ENCODE measurements at regions not wholly inside any gene's neighbourhood (a gene's known extent, or its start where the extent isn't known, plus 50 kb on each side); places are given as distances from the start of the nearest gene placed in this dataset.

DNA sequence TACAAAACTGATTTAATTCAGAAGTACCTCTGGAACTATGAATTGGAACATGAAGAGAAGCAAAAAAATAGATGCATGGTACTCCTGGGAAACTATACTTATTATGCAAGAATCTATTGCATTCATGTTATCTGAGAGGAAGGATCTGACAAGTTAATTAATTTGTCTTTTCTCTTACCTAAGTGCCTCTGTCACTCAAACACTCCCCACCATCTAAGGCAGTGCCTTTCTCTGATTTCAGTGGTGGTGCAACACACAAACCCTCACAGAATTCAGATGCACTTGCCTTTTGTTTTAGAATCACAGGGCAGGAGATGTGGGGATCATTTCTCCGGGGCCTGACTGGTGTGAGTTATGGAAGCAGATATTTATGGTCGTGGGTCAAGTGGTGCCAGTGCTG lies 52.5 kb upstream of the C9orf72 start:
- 55 to 64% methylated on average over 2 of the region's 2 CpGs for WGBS, 2 donors
- intact Hi-C loops (cut with DNase I; ENCODE audit: low total_unique reads): no loop called here
- Histone ChIP-seq H3K9me3 (no peaks in the 10 kb centered on the region), H3K27me3 (no peaks in the 10 kb centered on the region), H3K4me1 (no peaks in the 10 kb centered on the region), H3K36me3 (ENCODE audit: low read depth, missing control alignments) (no peaks in the 10 kb centered on the region), H3K27ac (no peak overlapping the region), H3K4me3 (no peak overlapping the region)
- TF ChIP-seq POLR2A (IDR thresholded peaks at IDR 0.05): no peak
- TF ChIP-seq, protein P1, sequence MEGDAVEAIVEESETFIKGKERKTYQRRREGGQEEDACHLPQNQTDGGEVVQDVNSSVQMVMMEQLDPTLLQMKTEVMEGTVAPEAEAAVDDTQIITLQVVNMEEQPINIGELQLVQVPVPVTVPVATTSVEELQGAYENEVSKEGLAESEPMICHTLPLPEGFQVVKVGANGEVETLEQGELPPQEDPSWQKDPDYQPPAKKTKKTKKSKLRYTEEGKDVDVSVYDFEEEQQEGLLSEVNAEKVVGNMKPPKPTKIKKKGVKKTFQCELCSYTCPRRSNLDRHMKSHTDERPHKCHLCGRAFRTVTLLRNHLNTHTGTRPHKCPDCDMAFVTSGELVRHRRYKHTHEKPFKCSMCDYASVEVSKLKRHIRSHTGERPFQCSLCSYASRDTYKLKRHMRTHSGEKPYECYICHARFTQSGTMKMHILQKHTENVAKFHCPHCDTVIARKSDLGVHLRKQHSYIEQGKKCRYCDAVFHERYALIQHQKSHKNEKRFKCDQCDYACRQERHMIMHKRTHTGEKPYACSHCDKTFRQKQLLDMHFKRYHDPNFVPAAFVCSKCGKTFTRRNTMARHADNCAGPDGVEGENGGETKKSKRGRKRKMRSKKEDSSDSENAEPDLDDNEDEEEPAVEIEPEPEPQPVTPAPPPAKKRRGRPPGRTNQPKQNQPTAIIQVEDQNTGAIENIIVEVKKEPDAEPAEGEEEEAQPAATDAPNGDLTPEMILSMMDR (IDR thresholded peaks at IDR 0.05): no peak
- no peak for DNase-seq

DNA sequence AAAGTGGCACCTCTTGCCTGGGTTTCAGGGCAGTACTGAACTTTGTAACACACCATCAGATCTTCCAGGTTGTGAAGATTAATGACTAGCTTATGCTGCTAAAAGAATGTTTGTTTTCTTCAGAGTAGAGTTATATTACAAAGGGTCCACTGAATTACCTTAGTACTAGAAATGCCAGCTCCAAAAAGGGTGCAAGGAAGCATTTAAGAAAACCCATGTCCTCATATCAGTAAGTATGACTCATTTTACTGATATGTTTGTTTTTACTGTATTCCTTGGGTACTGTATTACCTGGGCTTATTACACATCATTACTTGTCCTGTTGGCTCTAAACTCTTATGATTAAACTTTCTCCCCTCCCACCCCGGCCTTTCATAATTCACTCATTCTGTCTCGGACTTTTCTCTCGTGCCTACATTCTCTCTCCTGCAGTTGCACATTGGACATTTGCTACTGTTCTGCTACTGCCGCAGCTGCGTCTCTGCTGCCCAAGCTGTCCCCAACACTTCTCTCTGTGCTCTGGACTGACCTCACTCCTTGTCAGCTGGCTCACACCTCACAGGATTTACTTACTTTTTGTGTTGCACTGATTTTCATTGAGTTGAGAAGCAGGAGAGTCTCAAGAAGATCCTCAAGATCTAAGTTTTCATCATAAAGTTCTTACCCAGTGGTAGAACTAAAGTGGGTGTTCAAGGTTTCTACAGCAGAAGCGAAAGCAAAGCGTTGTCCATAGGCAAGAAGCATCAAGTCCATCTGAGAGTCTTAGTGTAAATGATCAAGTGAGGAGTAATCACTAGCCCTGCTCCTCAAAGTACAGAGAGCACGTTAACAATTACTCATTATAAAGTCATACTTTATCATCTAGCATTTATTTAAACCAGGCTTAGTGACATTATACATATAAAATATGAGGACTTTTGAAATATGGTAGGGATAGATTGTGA lies 53.2 kb upstream of the C9orf72 start:
- WGBS, 2 donors: 69 to 70% methylated on average over 8 of the region's 8 CpGs
- H3K9me3 ChIP-seq: no peaks in the 10 kb centered on the region
- intact Hi-C loops (cut with DNase I; ENCODE audit: low total_unique reads): no loop called here
- DNase-seq: no peak
- no peak overlapping the region for H3K4me3 ChIP-seq
- H3K36me3 ChIP-seq (ENCODE audit: low read depth, missing control alignments): no peaks in the 10 kb centered on the region
- no peaks in the 10 kb centered on the region for H3K4me1 ChIP-seq
- H3K27ac ChIP-seq: no peak overlapping the region
- no peaks in the 10 kb centered on the region for H3K27me3 ChIP-seq
- TF ChIP-seq, protein P1 (IDR thresholded peaks at IDR 0.05): no peak
- TF ChIP-seq POLR2A (IDR thresholded peaks at IDR 0.05): no peak

DNA sequence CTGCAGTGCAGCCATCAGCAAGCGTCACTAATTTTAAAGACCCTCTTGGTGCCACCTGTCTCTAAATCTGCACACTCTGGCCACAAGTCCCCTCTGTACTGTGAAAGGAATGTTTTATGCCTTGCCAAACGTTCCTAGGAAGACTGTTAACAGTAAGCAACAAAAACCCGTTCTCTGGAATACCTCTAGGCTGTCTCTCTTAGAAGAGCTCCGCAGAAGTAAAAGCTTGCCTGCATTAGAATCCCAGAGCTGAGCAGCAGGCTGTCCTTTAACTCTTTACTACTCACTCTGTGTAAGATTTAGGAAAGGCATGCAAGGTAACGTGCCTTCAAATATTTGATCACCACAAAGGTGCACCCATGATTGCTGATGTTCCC lies 53.9 kb upstream of the C9orf72 start:
- Histone ChIP-seq H3K4me3 (no peak overlapping the region), H3K9me3 (no peaks in the 10 kb centered on the region), H3K27me3 (no peaks in the 10 kb centered on the region), H3K27ac (no peak overlapping the region), H3K4me1 (no peaks in the 10 kb centered on the region), H3K36me3 (ENCODE audit: low read depth, missing control alignments) (no peaks in the 10 kb centered on the region)
- WGBS, 2 donors: 44 to 45% methylated on average over 5 of the region's 5 CpGs
- intact Hi-C loops (cut with DNase I; ENCODE audit: low total_unique reads): no loop called here
- no peak for TF ChIP-seq POLR2A (IDR thresholded peaks at IDR 0.05)
- TF ChIP-seq, protein P1 (IDR thresholded peaks at IDR 0.05): no peak
- no peak for DNase-seq

DNA sequence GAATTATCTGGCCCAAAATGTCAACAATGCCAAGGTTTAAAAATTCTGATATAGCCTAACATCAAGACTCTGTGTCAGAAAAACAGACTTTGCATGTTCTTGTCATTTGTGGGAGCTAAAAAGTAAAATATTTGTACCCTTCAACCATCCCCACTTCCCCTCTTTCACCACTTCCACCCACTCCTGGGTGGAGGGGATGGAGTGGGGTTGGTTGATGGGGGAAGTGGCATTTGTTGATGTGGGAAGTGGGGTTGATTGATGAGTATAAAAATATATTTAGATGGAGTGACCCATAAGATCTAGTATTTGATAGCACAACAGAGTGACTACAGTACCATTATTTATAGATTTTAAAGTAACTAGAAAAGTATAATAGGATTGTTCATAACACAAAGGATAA lies 55.0 kb upstream of the C9orf72 start:
- H3K9me3 ChIP-seq: no peaks in the 10 kb centered on the region
- H3K27ac ChIP-seq: no peak overlapping the region
- DNase-seq: no peak
- TF ChIP-seq, protein P1 (IDR thresholded peaks at IDR 0.05): no peak
- TF ChIP-seq POLR2A (IDR thresholded peaks at IDR 0.05): no peak
- no peaks in the 10 kb centered on the region for H3K4me1 ChIP-seq
- no peaks in the 10 kb centered on the region for H3K27me3 ChIP-seq
- intact Hi-C loops (cut with DNase I; ENCODE audit: low total_unique reads): no loop called here
- no peaks in the 10 kb centered on the region for H3K36me3 ChIP-seq (ENCODE audit: low read depth, missing control alignments)
- no peak overlapping the region for H3K4me3 ChIP-seq

DNA sequence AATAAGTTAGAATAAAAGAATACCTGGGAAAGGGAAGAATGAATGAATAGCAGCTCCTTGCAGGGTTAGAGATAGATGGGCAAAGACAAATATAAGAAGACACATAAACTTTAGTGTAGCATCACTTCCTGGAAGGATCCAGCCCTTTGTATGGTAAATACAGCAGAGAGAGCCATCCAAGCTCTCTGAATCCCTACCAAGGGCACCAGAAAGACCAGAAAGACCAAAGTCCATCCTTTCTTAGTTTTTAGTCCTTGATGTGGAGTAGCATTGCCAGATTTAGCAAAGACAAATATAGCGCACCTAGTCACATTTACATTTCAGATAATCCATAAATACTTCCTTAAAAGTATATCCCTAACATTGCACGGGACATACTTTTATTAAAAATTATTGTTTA lies 56.1 kb upstream of the C9orf72 start:
- Histone ChIP-seq H3K27ac (no peak overlapping the region), H3K36me3 (ENCODE audit: low read depth, missing control alignments) (no peaks in the 10 kb centered on the region), H3K4me1 (no peaks in the 10 kb centered on the region), H3K4me3 (no peak overlapping the region), H3K9me3 (no peaks in the 10 kb centered on the region), H3K27me3 (no peaks in the 10 kb centered on the region)
- intact Hi-C loops (cut with DNase I; ENCODE audit: low total_unique reads): no loop called here
- TF ChIP-seq, protein P1 (IDR thresholded peaks at IDR 0.05): no peak
- TF ChIP-seq POLR2A (IDR thresholded peaks at IDR 0.05): no peak
- 92 to 97% methylated on average over 2 of the region's 2 CpGs for WGBS, 2 donors
- DNase-seq: no peak

Data from testis (tissue), 2 donors.